ENCODE measurements at regions not wholly inside any gene's neighbourhood (a gene's known extent, or its start where the extent isn't known, plus 50 kb on each side); places are given as distances from the start of the nearest gene placed in this dataset.

DNA sequence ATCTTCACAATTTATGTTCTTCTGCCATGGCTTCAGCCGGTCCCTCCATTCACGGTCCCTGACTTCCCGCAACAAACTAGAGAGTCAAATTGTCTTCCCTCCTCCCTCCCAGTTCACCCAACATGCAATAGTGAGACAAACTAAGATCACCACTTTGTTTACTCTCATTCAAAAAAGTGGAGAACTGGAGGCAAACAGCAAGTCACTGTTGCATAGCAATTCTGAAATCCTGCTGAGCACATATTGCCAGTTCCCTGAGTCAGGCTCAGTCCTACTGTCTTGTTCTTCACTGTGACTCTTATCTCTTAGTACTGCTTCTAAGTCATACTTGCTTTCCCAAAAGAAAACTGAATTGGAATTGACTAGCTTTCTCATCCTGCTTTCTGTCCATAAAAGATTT lies 287.2 kb upstream of the SASH1 start:
- no peak for DNase-seq

DNA sequence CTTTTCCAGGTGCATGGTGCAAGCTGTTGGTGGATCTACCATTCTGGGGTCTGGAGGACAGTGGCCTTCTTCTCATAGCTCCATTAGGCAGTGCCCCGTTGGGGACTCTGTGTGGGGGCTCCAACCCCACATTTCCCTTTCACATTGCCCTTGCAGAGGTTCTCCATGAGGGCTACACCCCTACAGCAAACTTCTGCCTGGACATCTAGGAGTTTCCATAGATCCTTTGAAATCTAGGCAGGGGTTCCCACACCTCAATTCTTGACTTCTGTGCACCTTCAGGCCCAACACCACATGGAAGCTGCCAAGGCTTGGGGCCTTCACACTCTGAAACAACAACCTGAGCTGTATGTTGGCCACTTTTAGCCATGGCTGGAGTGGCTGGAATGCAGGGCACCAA lies 282.8 kb upstream of the SASH1 start:
- DNase-seq: no peak

- DNase-seq: no peak
Measured at GRCh38 chr6:148064406-148065134, 278.1 kb upstream of the SASH1 start.

GRCh38 chr6:148068437-148069061 lies 274.1 kb upstream of the SASH1 start:
- DNase-seq: no peak

- no peak for DNase-seq
Measured at GRCh38 chr6:148069256-148069655, 273.4 kb upstream of the SASH1 start.

DNA sequence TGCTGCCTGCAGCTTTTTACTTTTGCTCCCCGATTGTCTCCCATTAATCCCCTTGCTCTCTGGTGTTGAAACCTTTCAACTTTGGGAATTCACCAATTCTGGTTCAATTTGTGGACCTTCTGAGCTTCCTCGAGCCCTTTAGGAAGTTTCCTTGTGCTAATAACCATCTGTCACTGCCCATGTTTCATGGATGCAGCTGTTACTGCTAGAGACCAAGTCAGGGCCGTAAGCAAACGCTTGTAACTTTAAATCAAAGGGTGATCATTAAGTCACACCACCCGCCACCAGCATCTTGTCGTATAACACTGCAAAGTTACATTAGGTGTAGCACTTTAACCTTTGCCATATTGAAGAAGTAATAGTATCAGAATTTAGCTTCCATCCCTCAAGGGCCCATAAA lies 268.3 kb upstream of the SASH1 start:
- DNase-seq: no peak

GRCh38 chr6:148074738-148075137 lies 267.9 kb upstream of the SASH1 start:
- no peak for DNase-seq

DNA sequence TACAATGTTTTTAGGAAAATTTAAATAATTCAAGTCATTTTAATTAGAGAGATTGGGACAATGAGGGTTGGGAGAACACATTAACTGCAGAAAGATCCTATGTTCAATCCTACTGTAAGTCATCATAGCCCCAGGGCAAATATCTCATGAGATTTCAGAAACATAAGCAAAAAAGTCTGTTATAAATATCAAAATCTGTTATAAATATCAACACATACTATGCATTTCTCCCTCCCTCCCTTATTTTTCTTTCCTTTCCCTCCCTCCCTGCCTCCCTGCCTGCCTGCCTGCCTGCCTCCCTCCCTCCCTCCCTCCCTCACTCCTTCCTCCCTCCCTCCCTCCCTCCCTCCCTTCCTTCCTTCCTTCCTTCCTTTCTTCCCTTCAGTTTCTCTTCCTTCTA lies 267.3 kb upstream of the SASH1 start:
- DNase-seq: no peak

DNA sequence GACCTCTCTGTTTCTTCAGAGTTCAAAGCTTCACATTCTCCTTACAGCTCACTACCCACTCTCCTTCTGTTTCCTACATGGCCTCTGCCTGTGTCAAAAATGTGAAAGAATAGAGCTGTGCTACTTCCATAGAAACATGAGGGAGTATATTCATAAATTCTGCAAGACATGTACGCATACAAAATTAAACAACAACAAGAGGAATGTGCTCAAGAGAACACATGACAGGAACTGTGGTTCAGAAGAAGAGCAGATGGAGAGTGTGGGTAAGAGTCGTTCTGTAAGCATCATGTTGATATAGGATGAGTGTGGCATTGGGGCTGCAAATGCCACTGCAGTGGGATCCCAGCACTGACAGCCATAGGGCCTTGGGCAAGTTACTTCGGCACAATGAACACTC lies 266.6 kb upstream of the SASH1 start:
- no peak for DNase-seq

DNA sequence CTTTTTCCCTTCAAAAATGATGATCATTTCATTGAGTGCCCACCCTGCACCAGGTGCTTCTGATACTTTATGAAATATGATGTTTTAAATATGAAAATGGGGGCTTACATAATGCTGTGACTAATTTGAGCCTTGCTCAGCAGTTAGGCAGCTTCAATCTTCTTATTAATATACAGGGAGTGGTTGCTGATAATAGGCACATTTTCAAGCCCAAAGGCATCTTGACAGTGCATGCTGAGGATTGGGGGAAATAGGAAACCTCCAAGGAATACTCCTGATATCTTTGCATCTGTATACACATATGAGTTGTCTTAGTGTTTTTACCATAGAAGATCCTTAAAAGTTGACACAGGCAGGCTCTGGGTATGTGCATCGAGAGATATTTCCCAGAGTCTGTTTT lies 262.3 kb upstream of the SASH1 start:
- no peak for DNase-seq

- no peak for DNase-seq
Measured at GRCh38 chr6:148081076-148081475, 261.6 kb upstream of the SASH1 start.

DNA sequence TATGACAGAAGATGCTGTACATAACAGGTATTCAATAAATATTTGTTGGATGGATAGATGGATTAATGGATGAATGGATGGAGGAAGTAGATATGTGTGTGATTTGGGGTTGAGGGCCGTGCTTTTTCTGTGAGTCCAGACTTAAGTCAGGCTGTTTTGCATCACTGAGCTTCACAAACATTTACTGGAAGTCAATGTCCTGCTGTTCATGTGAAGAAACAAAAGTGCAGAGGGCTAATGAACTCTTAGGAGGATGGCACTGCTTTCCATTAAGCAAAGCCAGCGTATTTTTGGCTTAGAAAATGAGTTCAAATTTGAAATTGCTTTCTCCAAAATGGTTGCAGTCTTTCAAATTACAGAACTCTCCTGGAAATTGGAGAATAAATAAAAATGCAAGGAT lies 260.6 kb upstream of the SASH1 start:
- DNase-seq: no peak

GRCh38 chr6:148082696-148083095 lies 259.9 kb upstream of the SASH1 start:
- DNase-seq: no peak

GRCh38 chr6:148085631-148086331 lies 256.9 kb upstream of the SASH1 start:
- DNase-seq: no peak

- DNase-seq: no peak
Measured at GRCh38 chr6:148086386-148086785, 256.3 kb upstream of the SASH1 start.

DNA sequence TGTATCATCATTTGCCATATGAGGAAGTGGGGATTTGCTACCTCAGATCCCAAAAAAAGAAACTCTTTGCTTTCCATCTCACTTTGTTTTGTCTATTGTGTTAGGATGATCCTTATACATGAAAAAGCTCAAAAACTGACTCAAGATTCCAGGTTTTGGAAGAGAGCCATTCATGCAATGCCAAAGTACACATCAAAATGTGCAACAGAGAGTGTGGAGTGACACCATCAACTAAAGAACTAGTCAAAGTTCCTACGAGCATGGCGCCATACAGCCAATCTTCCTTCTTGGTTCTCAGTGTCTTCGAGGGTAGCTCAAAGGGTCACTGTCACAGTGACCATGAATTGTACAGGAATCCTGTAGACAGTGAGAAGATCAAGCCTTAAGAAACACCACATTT lies 255.8 kb upstream of the SASH1 start:
- DNase-seq: no peak

GRCh38 chr6:148087659-148088058 lies 255.0 kb upstream of the SASH1 start:
- DNase-seq: no peak

DNA sequence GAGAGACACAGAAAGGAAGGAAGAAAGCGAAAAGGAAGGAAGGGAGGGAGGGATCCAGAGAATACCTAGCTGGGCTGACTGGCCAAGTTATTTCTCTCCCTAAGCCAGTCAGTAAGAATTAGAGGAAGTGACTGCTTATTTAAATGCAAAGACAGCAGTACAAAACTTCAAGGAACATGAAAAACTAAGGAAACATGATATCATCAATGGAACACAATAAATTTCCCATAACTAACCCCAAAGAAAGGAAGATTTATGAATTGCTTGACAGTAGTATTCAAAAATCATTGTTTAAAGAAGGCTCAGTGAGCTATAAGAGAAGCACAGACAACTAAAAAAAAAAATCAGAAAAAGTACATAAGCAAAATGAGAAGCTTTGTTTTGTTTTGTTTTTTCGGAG lies 252.3 kb upstream of the SASH1 start:
- DNase-seq: no peak

DNA sequence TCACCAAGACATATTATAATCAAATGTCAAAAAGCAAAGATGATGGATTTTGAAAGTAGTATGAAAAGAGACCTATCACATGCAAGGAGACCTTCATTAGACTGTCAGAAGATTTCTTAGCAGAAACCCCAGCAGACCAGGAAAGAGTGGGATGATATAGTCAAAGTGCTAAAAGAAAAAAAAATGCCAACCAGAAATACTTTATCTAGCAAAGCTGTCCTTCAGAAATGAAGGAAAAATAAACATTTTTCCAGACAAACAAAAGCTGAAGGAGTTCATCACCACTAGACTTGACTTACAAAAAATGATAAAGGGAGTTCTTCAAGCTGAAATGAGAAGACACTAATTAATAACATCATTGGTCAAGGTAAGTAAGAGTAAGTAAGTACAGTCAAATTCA lies 251.2 kb upstream of the SASH1 start:
- no peak for DNase-seq

DNA sequence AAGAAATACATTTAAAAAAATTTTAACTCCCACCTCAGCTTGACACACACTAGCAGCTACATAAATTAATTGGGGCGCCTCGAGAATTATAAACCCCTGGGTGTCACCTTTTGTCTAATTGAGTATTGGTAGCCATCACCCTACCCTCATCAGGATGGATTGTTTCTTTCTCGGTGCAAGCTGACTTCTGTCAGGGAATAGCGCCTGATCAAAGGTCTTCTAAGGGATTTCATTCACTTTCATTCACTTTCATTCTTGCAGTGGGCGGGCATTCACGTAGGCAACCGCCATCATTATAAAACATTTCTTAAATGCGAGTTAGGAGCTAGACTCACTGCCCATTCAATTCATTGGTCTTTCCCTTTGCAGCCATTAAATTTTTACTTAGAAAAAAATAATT lies 239.2 kb upstream of the SASH1 start:
- DNase-seq: no peak

GRCh38 chr6:148104131-148104530 lies 238.5 kb upstream of the SASH1 start:
- no peak for DNase-seq

DNA sequence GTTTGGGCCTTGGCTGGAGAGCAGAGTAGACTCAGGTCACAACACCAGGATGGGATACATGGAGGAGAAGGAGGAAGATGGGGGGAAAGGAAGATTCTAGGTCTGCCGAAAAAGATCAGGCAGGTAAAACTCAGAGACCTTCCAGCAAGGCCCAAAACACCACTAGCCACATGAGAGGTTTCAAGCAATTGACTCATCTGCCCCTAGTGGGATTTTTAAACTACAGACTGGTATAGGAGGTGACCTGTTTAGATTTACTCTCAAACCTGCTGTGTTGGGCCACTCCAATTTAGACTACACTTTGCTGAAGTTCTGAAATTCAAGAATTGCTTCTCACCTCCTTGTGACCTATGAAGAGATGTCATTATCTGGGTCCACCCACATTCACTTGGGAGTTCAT lies 236.9 kb upstream of the SASH1 start:
- no peak for DNase-seq

DNA sequence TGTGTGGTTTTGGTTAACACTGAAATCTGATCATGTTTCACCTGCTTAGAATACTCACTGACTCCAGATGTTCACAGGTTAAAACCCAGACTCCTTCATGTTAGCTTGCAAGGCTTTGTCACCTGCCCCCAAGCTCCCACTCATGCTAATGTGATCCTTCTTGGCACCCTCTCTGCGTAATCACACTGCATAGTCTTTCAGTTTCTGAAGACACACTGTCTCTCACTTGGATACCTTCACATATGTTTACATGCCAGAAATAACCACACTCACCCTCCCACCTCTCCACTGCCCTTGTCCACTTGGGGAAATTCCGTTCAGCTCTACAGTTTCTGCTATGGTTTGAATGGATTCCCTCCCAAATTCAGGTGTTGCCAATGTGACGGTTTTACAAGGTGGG lies 234.7 kb upstream of the SASH1 start:
- no peak for DNase-seq

DNA sequence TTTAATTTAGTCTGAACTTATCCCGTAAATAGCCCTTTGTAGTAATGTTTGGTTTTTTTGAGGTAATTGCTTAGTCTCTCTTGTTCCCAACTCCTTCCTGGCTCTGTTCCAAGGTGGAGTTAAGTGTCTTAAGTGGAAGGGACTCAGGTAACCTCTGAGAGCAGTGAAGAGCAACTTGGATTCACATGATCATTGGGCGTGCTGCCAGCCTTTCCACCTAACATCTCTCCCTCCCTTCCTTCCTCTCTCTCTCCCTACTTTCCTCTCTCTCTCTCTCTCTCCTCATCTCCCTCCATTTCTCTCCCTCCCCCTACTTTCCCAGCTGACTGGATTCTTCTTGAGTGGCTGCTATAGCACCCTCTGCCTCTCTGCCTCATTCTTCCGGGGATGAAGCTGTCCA lies 232.9 kb upstream of the SASH1 start:
- DNase-seq: no peak

All from suppressor macrophage (primary cell).